CD4-positive, alpha-beta T cell treated with Interleukin-12 subunit alpha and Interleukin-12 subunit beta, for 1 hour (primary cell): ENCODE measurements at regions not wholly inside any gene's neighbourhood (a gene's known extent, or its start where the extent isn't known, plus 50 kb on each side); places are given as distances from the start of the nearest gene placed in this dataset.
"Not testable (repeated sequence)": the region's sequence is repeated elsewhere in the genome, so short reads cannot be mapped to it uniquely, and the experiment has no call there.

Experiments
- DNase-seq: peaks from one replicate; pipeline ENCODE4 v3.0.0-alpha.2; 2020

GRCh38 chr10:35874311-35875015 is 232.4 kb upstream of the FZD8 start:
- no peak for DNase-seq

- no peak for DNase-seq
Measured at GRCh38 chr10:35872671-35873070, 230.6 kb upstream of the FZD8 start.

GRCh38 chr10:35870665-35871310 is 228.7 kb upstream of the FZD8 start:
- DNase-seq = no peak

- DNase-seq = not testable (repeated sequence)
Measured at GRCh38 chr10:35858676-35859283, 216.7 kb upstream of the FZD8 start.

- no peak for DNase-seq
Measured at GRCh38 chr10:35857860-35858259, 215.8 kb upstream of the FZD8 start.

GRCh38 chr10:35855155-35855947 is 213.3 kb upstream of the FZD8 start:
- DNase-seq = no peak

GRCh38 chr10:35854661-35855060 is 212.6 kb upstream of the FZD8 start:
- no peak for DNase-seq

GRCh38 chr10:35852721-35853120 is 210.6 kb upstream of the FZD8 start:
- DNase-seq = no peak

- DNase-seq = no peak
Measured at GRCh38 chr10:35848412-35848811, 206.3 kb upstream of the FZD8 start.

- DNase-seq = no peak
Measured at GRCh38 chr10:35844686-35845085, 202.6 kb upstream of the FZD8 start.

- DNase-seq = no peak
Measured at GRCh38 chr10:35843524-35844181, 201.6 kb upstream of the FZD8 start.

- no peak for DNase-seq
Measured at GRCh38 chr10:35838054-35838453, 196.0 kb upstream of the FZD8 start.

- DNase-seq = no peak
Measured at GRCh38 chr10:35835545-35835944, 193.4 kb upstream of the FZD8 start.

- no peak for DNase-seq
Measured at GRCh38 chr10:35834877-35835494, 192.9 kb upstream of the FZD8 start.

GRCh38 chr10:35827783-35828182 is 185.7 kb upstream of the FZD8 start:
- DNase-seq = no peak

- DNase-seq = no peak
Measured at GRCh38 chr10:35824704-35825103, 182.6 kb upstream of the FZD8 start.

GRCh38 chr10:35822316-35822715 is 180.2 kb upstream of the FZD8 start:
- DNase-seq = no peak

GRCh38 chr10:35821339-35821911 is 179.3 kb upstream of the FZD8 start:
- no peak for DNase-seq

- DNase-seq = no peak
Measured at GRCh38 chr10:35819736-35820135, 177.6 kb upstream of the FZD8 start.

- DNase-seq = no peak
Measured at GRCh38 chr10:35819011-35819410, 176.9 kb upstream of the FZD8 start.

GRCh38 chr10:35817109-35817508 is 175.0 kb upstream of the FZD8 start:
- not testable (repeated sequence) for DNase-seq

- DNase-seq = no peak
Measured at GRCh38 chr10:35813219-35813618, 171.1 kb upstream of the FZD8 start.
